ENCODE measurements at regions not wholly inside any gene's neighbourhood (a gene's known extent, or its start where the extent isn't known, plus 50 kb on each side); places are given as distances from the start of the nearest gene placed in this dataset.

DNA sequence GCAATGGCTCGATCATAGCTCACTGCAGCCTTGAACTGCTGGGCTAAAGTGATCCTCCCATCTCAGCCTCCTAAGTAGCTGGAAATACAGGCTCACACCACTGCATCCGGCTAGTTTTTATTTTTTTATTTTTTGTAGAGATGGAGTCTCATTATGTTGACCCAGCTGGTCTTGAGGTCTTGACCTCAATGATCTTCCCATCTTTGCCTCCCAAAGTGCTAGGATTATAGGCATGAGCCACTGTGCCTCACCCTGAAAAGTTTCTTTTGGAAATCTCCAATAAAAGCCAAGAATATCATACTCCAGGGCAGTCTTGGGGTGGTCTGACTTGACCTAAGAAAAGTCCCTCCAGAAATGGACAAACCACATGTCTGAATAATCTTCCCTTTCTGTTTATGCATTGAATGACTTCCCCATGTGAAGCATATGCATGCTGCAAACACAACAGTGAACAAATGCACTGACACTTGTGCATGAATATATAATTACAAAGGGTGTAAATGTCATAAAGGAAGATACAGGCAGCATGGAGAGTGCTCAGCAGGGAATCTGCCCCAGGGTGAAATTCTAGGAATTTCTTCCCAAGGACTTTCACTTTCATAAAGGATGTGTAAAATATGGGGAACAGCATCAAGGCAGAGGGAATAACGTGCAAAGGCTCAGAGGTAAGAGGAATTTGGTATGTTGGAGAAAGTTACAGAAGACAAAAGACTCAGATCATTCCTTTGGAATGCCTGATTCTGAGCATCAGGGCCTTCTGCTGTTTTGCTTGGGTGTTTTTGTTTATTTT is 142.4 kb upstream of the LYZL1 start:
- H3K4me2 ChIP-seq (ENCODE audit: low read length), result no peak overlapping the region
- no peaks in the 10 kb centered on the region for H3K36me3 ChIP-seq (ENCODE audit: control insufficient read depth, insufficient read depth, low read length)
- no peak overlapping the region for H2AFZ ChIP-seq
- no peaks in the 10 kb centered on the region for H3K9me3 ChIP-seq (ENCODE audit: control insufficient read depth, low read length)
- H3K27me3 ChIP-seq (ENCODE audit: control insufficient read depth, insufficient read depth, low read length), result no peaks in the 10 kb centered on the region
- no peaks in the 10 kb centered on the region for H3K79me2 ChIP-seq
- TF ChIP-seq, protein P1, sequence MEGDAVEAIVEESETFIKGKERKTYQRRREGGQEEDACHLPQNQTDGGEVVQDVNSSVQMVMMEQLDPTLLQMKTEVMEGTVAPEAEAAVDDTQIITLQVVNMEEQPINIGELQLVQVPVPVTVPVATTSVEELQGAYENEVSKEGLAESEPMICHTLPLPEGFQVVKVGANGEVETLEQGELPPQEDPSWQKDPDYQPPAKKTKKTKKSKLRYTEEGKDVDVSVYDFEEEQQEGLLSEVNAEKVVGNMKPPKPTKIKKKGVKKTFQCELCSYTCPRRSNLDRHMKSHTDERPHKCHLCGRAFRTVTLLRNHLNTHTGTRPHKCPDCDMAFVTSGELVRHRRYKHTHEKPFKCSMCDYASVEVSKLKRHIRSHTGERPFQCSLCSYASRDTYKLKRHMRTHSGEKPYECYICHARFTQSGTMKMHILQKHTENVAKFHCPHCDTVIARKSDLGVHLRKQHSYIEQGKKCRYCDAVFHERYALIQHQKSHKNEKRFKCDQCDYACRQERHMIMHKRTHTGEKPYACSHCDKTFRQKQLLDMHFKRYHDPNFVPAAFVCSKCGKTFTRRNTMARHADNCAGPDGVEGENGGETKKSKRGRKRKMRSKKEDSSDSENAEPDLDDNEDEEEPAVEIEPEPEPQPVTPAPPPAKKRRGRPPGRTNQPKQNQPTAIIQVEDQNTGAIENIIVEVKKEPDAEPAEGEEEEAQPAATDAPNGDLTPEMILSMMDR (IDR thresholded peaks at IDR 0.05), result no peak
- H3K4me3 ChIP-seq (ENCODE audit: low read depth, low read length), result no peak overlapping the region
- H3K27ac ChIP-seq, result no peak overlapping the region
- H3K9ac ChIP-seq, result no peak overlapping the region
- peaks cover 7% of the 10 kb centered on the region for H3K4me1 ChIP-seq

DNA sequence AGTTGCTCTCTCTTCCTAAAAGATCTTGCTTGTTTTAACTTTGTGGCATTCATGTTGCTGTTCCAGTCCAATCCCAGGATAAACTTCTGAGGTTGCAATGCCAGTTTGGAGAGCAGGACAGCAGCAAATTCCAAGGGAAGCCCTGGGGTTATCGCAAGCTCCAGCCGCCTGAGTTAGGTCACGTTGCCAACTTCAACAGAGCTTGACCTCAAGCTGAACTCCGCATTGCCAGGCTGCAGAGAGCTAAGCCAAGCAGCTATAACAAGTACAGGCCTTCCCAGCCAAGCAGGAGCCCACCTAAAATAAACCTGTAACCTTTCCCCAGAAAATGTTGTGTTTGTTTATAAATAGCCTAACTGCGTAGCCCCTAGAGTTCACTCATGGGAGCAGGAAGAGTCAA is 138.9 kb upstream of the LYZL1 start:
- H3K36me3 ChIP-seq (ENCODE audit: control insufficient read depth, insufficient read depth, low read length), result no peaks in the 10 kb centered on the region
- TF ChIP-seq, protein P1 (IDR thresholded peaks at IDR 0.05), result no peak
- no peaks in the 10 kb centered on the region for H3K27me3 ChIP-seq (ENCODE audit: control insufficient read depth, insufficient read depth, low read length)
- H3K4me1 ChIP-seq, result no peaks in the 10 kb centered on the region
- H3K4me2 ChIP-seq (ENCODE audit: low read length), result peak overlapping the region; percentile 8
- no peak overlapping the region for H3K9ac ChIP-seq
- H3K27ac ChIP-seq, result no peak overlapping the region
- H3K79me2 ChIP-seq, result no peaks in the 10 kb centered on the region
- H3K4me3 ChIP-seq (ENCODE audit: low read depth, low read length), result no peak overlapping the region
- H2AFZ ChIP-seq, result no peak overlapping the region
- H3K9me3 ChIP-seq (ENCODE audit: control insufficient read depth, low read length), result no peaks in the 10 kb centered on the region

DNA sequence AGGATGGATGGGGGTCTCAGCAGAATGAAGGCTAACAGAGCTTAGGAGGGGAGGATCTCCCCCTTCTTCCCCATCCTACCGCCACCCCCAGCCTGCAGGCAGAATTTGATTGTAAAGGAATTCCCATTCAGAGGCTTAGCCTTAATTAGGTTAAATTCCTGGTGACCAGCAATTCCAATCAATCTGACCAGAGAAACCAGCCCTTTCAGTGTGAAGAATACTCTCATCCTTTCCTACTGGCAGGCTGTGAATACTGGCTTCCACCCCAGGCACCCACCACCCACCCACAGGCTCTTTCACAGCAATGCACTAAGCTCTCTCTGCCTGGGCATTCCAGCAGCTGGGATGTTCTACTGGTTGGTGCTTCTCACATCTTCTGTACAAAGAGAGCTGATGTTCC is 137.9 kb upstream of the LYZL1 start:
- H3K27me3 ChIP-seq (ENCODE audit: control insufficient read depth, insufficient read depth, low read length), result no peaks in the 10 kb centered on the region
- no peaks in the 10 kb centered on the region for H3K36me3 ChIP-seq (ENCODE audit: control insufficient read depth, insufficient read depth, low read length)
- no peak overlapping the region for H2AFZ ChIP-seq
- no peak overlapping the region for H3K4me3 ChIP-seq (ENCODE audit: low read depth, low read length)
- no peak overlapping the region for H3K9ac ChIP-seq
- no peaks in the 10 kb centered on the region for H3K4me1 ChIP-seq
- no peak overlapping the region for H3K27ac ChIP-seq
- TF ChIP-seq, protein P1 (IDR thresholded peaks at IDR 0.05), result no peak
- H3K4me2 ChIP-seq (ENCODE audit: low read length), result no peak overlapping the region
- H3K79me2 ChIP-seq, result no peaks in the 10 kb centered on the region
- H3K9me3 ChIP-seq (ENCODE audit: control insufficient read depth, low read length), result no peaks in the 10 kb centered on the region

DNA sequence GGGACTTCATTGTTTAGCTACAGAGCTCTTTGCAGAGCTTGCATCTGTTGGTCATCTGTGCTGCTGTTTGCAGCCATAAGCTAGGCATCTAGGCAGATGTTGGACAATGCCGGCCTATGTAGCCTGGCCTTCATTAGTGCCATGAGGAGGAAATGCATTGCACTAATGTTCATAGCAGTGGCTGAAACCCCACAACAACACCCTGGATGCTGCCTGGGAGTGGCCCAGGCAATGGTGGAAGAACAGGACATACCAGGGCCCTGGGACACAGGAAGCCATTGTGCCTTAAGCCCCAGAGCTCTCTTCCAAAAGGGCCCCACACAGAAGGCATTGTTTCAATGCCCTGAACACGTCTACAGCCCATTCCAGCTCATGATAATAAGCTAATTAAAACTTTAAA is 131.5 kb upstream of the LYZL1 start:
- TF ChIP-seq, protein P1 (IDR thresholded peaks at IDR 0.05), result no peak
- no peak overlapping the region for H3K4me3 ChIP-seq (ENCODE audit: low read depth, low read length)
- H3K27ac ChIP-seq, result no peak overlapping the region
- no peaks in the 10 kb centered on the region for H3K36me3 ChIP-seq (ENCODE audit: control insufficient read depth, insufficient read depth, low read length)
- H3K9me3 ChIP-seq (ENCODE audit: control insufficient read depth, low read length), result no peaks in the 10 kb centered on the region
- H3K79me2 ChIP-seq, result no peaks in the 10 kb centered on the region
- no peak overlapping the region for H3K4me2 ChIP-seq (ENCODE audit: low read length)
- H2AFZ ChIP-seq, result no peak overlapping the region
- no peaks in the 10 kb centered on the region for H3K27me3 ChIP-seq (ENCODE audit: control insufficient read depth, insufficient read depth, low read length)
- H3K9ac ChIP-seq, result no peak overlapping the region
- H3K4me1 ChIP-seq, result no peaks in the 10 kb centered on the region

DNA sequence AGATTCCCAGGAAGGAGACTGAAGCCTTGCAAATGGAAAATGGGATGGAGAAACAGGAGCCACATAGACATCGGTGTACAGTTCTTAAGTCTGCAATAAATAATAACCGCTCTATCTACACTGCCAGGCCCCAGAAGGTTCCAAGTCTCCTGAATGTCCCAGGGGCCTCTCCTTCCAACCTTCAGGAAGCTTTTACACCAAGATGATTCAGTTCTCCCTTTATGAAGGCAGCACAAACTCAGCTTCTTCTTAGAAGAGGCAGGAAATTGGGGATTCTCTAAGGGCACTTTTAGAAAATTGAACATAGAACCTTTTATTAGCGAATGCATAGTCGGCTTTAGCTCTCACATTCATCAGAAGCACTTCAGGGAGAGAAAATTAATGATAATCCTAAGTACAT is 130.8 kb upstream of the LYZL1 start:
- no peak overlapping the region for H2AFZ ChIP-seq
- no peak overlapping the region for H3K27ac ChIP-seq
- no peak overlapping the region for H3K9ac ChIP-seq
- no peak overlapping the region for H3K4me3 ChIP-seq (ENCODE audit: low read depth, low read length)
- no peaks in the 10 kb centered on the region for H3K9me3 ChIP-seq (ENCODE audit: control insufficient read depth, low read length)
- TF ChIP-seq, protein P1 (IDR thresholded peaks at IDR 0.05), result no peak
- H3K4me2 ChIP-seq (ENCODE audit: low read length), result no peak overlapping the region
- no peaks in the 10 kb centered on the region for H3K27me3 ChIP-seq (ENCODE audit: control insufficient read depth, insufficient read depth, low read length)
- no peaks in the 10 kb centered on the region for H3K79me2 ChIP-seq
- no peaks in the 10 kb centered on the region for H3K4me1 ChIP-seq
- H3K36me3 ChIP-seq (ENCODE audit: control insufficient read depth, insufficient read depth, low read length), result no peaks in the 10 kb centered on the region
